HCT116 (cell line): ENCODE measurements at regions not wholly inside any gene's neighbourhood (a gene's known extent, or its start where the extent isn't known, plus 50 kb on each side); places are given as distances from the start of the nearest gene placed in this dataset.

ENCODE experiments used
- ATAC-seq: fragments of 200-7000 bp; cut with Tn5 transposase; 2 replicates; pipeline ENCODE4 v1.9.1; 2020; ENCODE audit warnings: mild to moderate bottlenecking, moderate library complexity
- BruUV-seq: library from RNA; stranded (reverse); fragments of 400-500 nt; replicated peaks from 2 replicates; lab custom pipeline; 2021; lab: Mats Ljungman, UMichigan
- CTCF ChIA-PET: fragments of 300-600 bp; sonication (Branson Sonifier 250); formaldehyde crosslinking; loops from one replicate; lab custom pipeline; 2021; ENCODE audit warnings: antibody characterized with exemption; lab: Charles Lee
- POLR2A ChIA-PET: fragments of 300-600, 350-600 bp; sonication (Branson Sonifier 250); formaldehyde crosslinking; loops from one replicate; lab custom pipeline; 2021; ENCODE audit warnings: antibody characterized with exemption; lab: Charles Lee
- RAD21 ChIA-PET, 2 experiments: fragments of 300-600 bp; sonication (Branson Sonifier 250); formaldehyde crosslinking; loops; one replicate each; lab custom pipeline; 2023; ENCODE audit warnings: low total read pairs in 2 of 2; ENCODE audit not compliant: uncharacterized antibody in 2 of 2, unreplicated experiment in 2 of 2, low non-redundant PET in 1 of 2; lab: Charles Lee
- DNase-seq: peaks from one replicate; pipeline ENCODE4 v3.0.0-alpha.2; 2010; ENCODE audit warnings: low read depth, low spot score
- H2AFZ ChIP-seq: fragments of 200-600 bp; shearing (Covaris generic), sonication (generic); 2 replicates; pipeline ENCODE4 v1.6.1; 2017; ENCODE audit warnings: low read depth, mixed run types, mixed read lengths, antibody characterized with exemption, low read length; ENCODE audit not compliant: poor library complexity, severe bottlenecking
- H3K27ac ChIP-seq: 2 replicates; pipeline ENCODE4 v1.5.1; 2012; ENCODE audit warnings: low read depth, low read length
- H3K27me3 ChIP-seq: fragments of 200-600 bp; sonication (generic); 2 replicates; pipeline ENCODE4 v1.6.1; 2016; ENCODE audit warnings: mixed run types, low read length, mixed read lengths; ENCODE audit not compliant: insufficient read depth
- H3K36me3 ChIP-seq, 2 experiments: fragments of 200-500 bp in 1 of 2; fragments of 200-600 bp in 1 of 2; sonication (Bioruptor generic) in 1 of 2; sonication (generic) in 1 of 2; 2 replicates each; pipeline versions ENCODE4 v1.5.1 to v1.6.1; 2014 to 2016; ENCODE audit warnings: low read length in 2 of 2, inconsistent platforms in 1 of 2, mixed read lengths in 1 of 2, mixed run types in 1 of 2; ENCODE audit not compliant: insufficient read depth in 2 of 2, control insufficient read depth in 1 of 2
- H3K4me1 ChIP-seq, 2 experiments: fragments of 200-600 bp in 1 of 2; sonication (generic) in 1 of 2; 2 replicates each; pipeline versions ENCODE4 v1.5.1 to v1.6.1; 2012 to 2017; ENCODE audit warnings: low read length in 2 of 2, inconsistent platforms in 1 of 2, mild to moderate bottlenecking in 1 of 2, mixed read lengths in 1 of 2, mixed run types in 1 of 2, moderate library complexity in 1 of 2; ENCODE audit not compliant: insufficient read depth in 2 of 2, control insufficient read depth in 1 of 2
- H3K4me2 ChIP-seq: fragments of 200-600 bp; sonication (generic); 2 replicates; pipeline ENCODE4 v1.6.1; 2017; ENCODE audit warnings: mixed run types, low read length, mixed read lengths
- H3K4me3 ChIP-seq, 2 experiments: fragments of 200-600 bp in 1 of 2; sonication (generic) in 1 of 2; replicated peaks in 1 of 2; 2 replicates each; pipeline ENCODE4 v1.5.1; 2011 to 2016; ENCODE audit warnings: low read length in 2 of 2, control low read depth in 1 of 2, low read depth in 1 of 2, mild to moderate bottlenecking in 1 of 2, mixed read lengths in 1 of 2, mixed run types in 1 of 2
- H3K79me2 ChIP-seq: fragments of 200-600 bp; sonication (generic); 2 replicates; pipeline ENCODE4 v1.6.1; 2017; ENCODE audit warnings: mild to moderate bottlenecking, mixed run types, low read length, moderate library complexity, mixed read lengths; ENCODE audit not compliant: insufficient read depth
- H3K9ac ChIP-seq: fragments of 200-600 bp; sonication (generic); 2 replicates; pipeline ENCODE4 v1.6.1; 2016; ENCODE audit warnings: low read length, mixed read lengths
- H3K9me2 ChIP-seq: fragments of 200-600 bp; sonication (generic), shearing (Covaris generic); 2 replicates; pipeline ENCODE4 v1.6.1; 2017; ENCODE audit warnings: mixed run types, mild to moderate bottlenecking, moderate library complexity; ENCODE audit not compliant: insufficient read depth
- H3K9me3 ChIP-seq, 2 experiments: fragments of 200-500 bp in 1 of 2; fragments of 200-600 bp in 1 of 2; sonication (Bioruptor generic) in 1 of 2; sonication (generic) in 1 of 2; 2 replicates each; pipeline ENCODE4 v1.6.1; 2014 to 2017; ENCODE audit warnings: low read length in 2 of 2, mixed read lengths in 2 of 2, inconsistent platforms in 1 of 2, low read depth in 1 of 2, mild to moderate bottlenecking in 1 of 2, mixed run types in 1 of 2, moderate library complexity in 1 of 2; ENCODE audit not compliant: control insufficient read depth in 1 of 2, insufficient read depth in 1 of 2
- H4K20me1 ChIP-seq: fragments of 200-600 bp; sonication (generic), shearing (Covaris generic); 2 replicates; pipeline ENCODE4 v1.6.1; 2017; ENCODE audit warnings: mixed run types, mild to moderate bottlenecking, moderate library complexity; ENCODE audit not compliant: insufficient read depth
- ATF3 ChIP-seq: IDR thresholded peaks from 2 replicates; pipeline ENCODE4 v1.6.1; 2012
- CBX3 ChIP-seq: IDR thresholded peaks from 2 replicates; pipeline ENCODE4 v1.6.1; 2012; ENCODE audit warnings: low read depth
- CEBPB ChIP-seq: IDR thresholded peaks from 2 replicates; pipeline ENCODE4 v1.6.1; 2012; ENCODE audit warnings: low read depth
- CTCF ChIP-seq, 3 experiments: fragments of 200-600 bp in 1 of 3; sonication (generic) in 1 of 3; IDR thresholded peaks in 2 of 3; conservative IDR thresholded peaks in 1 of 3; 2 replicates each; pipeline ENCODE4 v1.5.1; 2012 to 2017; ENCODE audit warnings: low read depth in 2 of 3, low read length in 2 of 3, antibody characterized with exemption in 1 of 3, borderline replicate concordance in 1 of 3, control low read depth in 1 of 3, mild to moderate bottlenecking in 1 of 3, mixed read lengths in 1 of 3, mixed run types in 1 of 3, moderate library complexity in 1 of 3; ENCODE audit not compliant: insufficient read depth in 1 of 3
- EGR1 ChIP-seq: IDR thresholded peaks from 2 replicates; pipeline ENCODE4 v1.6.1; 2012; ENCODE audit warnings: low read depth
- ELF1 ChIP-seq: IDR thresholded peaks from 2 replicates; pipeline ENCODE4 v1.6.1; 2012; ENCODE audit warnings: low read depth, borderline replicate concordance
- EZH2 ChIP-seq: fragments of 200-600 bp; sonication (generic); IDR thresholded peaks from 2 replicates; pipeline ENCODE4 v1.6.1; 2017; ENCODE audit warnings: antibody characterized with exemption, mixed run types
- EZH2phosphoT487 ChIP-seq: fragments of 200-600 bp; IDR thresholded peaks from 2 replicates; pipeline ENCODE4 v1.6.1; 2018; ENCODE audit warnings: antibody characterized with exemption, borderline replicate concordance
- FOSL1 ChIP-seq: IDR thresholded peaks from 2 replicates; pipeline ENCODE4 v1.6.1; 2012; ENCODE audit warnings: low read depth
- JUND ChIP-seq: IDR thresholded peaks from 2 replicates; pipeline ENCODE4 v1.6.1; 2012
- MAX ChIP-seq: IDR thresholded peaks from 2 replicates; pipeline ENCODE4 v1.6.1; 2012
- POLR2A ChIP-seq: IDR thresholded peaks from 2 replicates; pipeline ENCODE4 v1.7.0; 2011; ENCODE audit warnings: borderline replicate concordance; ENCODE audit not compliant: insufficient read depth, insufficient read length; ENCODE audit errors: extremely low read depth
- POLR2AphosphoS5 ChIP-seq: IDR thresholded peaks from 2 replicates; pipeline ENCODE4 v1.6.1; 2011; ENCODE audit warnings: mild to moderate bottlenecking, low read depth, low read length, moderate library complexity
- RAD21 ChIP-seq: IDR thresholded peaks from 2 replicates; pipeline ENCODE4 v1.6.1; 2012; ENCODE audit warnings: low read depth, mild to moderate bottlenecking
- SP1 ChIP-seq: IDR thresholded peaks from 2 replicates; pipeline ENCODE4 v1.6.1; 2012; ENCODE audit warnings: low read depth
- TCF7L2 ChIP-seq: IDR thresholded peaks from 2 replicates; pipeline ENCODE4 v1.7.0; 2011; ENCODE audit warnings: borderline replicate concordance, inconsistent platforms; ENCODE audit not compliant: insufficient read depth, insufficient read length; ENCODE audit errors: extremely low read depth
- YY1 ChIP-seq: IDR thresholded peaks from 2 replicates; pipeline ENCODE4 v1.6.1; 2011; ENCODE audit warnings: low read length, low read depth, moderate library complexity, mild to moderate bottlenecking; ENCODE audit not compliant: insufficient replicate concordance; ENCODE audit errors: extremely low read depth
- ZBTB33 ChIP-seq: IDR thresholded peaks from 2 replicates; pipeline ENCODE4 v1.6.1; 2011; ENCODE audit warnings: mild to moderate bottlenecking, low read length, moderate library complexity; ENCODE audit not compliant: insufficient replicate concordance; ENCODE audit errors: extremely low read depth
- ZFX ChIP-seq: fragments of 450-650 bp; IDR thresholded peaks from 2 replicates; pipeline ENCODE4 v1.6.1; 2017
- ZNF274 ChIP-seq: fragments of 200-500 bp; sonication (Bioruptor generic); IDR thresholded peaks from 2 replicates; pipeline ENCODE4 v1.6.1; 2014; ENCODE audit warnings: mild to moderate bottlenecking, low read depth, low read length, inconsistent platforms
- intact Hi-C: fragments of 100-400 bp; cut with micrococcal nuclease; formaldehyde crosslinking; loops from 2 replicates; pipeline ENCODE4 v1.10.0; 2022

GRCh38 chr16:87033021-87033471 lies 284.1 kb downstream of the C16orf95 start:
- no peaks in the 10 kb centered on the region for H3K9me3 ChIP-seq
- no peak overlapping the region for H3K27ac ChIP-seq
- H3K36me3 ChIP-seq: no peaks in the 10 kb centered on the region
- POLR2A ChIA-PET: no interaction called here
- TF ChIP-seq TCF7L2 (no peak), POLR2A (no peak), ATF3 (no peak), ZFX (no peak), SP1 (no peak), ELF1 (no peak), CEBPB (no peak), FOSL1 (no peak), RAD21 (no peak), ZBTB33 (no peak), CTCF (IDR thresholded peaks at IDR 0.05 in 2 of 3, conservative IDR thresholded peaks at IDR 0.05 in 1 of 3; ENCODE audit: borderline replicate concordance in 1 of 3, insufficient read depth in 1 of 3, low read depth in 2 of 3, low read length in 2 of 3) (no peak), JUND (no peak), POLR2AphosphoS5 (no peak), EZH2 (no peak), CBX3 (no peak), YY1 (no peak), EZH2phosphoT487 (no peak), ZNF274 (no peak), MAX (no peak), EGR1 (no peak)
- TF ChIP-seq, all 23 proteins: peak for 0
- no peaks in the 10 kb centered on the region for H3K79me2 ChIP-seq
- no TSS peak for BruUV-seq
- H3K9me2 ChIP-seq: no peaks in the 10 kb centered on the region
- H3K4me1 ChIP-seq: no peaks in the 10 kb centered on the region
- no peak overlapping the region for H3K9ac ChIP-seq
- no peak for DNase-seq
- RAD21 ChIA-PET: no interaction called here
- no peak for ATAC-seq
- H3K27me3 ChIP-seq: peaks cover 5% of the 10 kb centered on the region; the same call in 1 of the 2 replicates
- no peak overlapping the region for H2AFZ ChIP-seq
- H4K20me1 ChIP-seq: no peaks in the 10 kb centered on the region
- no peak overlapping the region for H3K4me3 ChIP-seq
- CTCF ChIA-PET: no interaction called here
- intact Hi-C loops: no loop called here
- no peak overlapping the region for H3K4me2 ChIP-seq
